Sigmoid colon (tissue), 6 donors: ENCODE measurements at regions not wholly inside any gene's neighbourhood (a gene's known extent, or its start where the extent isn't known, plus 50 kb on each side); places are given as distances from the start of the nearest gene placed in this dataset.

Source experiments
- DNase-seq: peaks from one replicate; pipeline ENCODE4 v3.0.0-alpha.2; 2019
- H3K27ac ChIP-seq, 4 donors: fragments of 200-600 bp; sonication (generic); one replicate each; pipeline ENCODE4 v1.5.1; 2016 to 2019; ENCODE audit warnings: mild to moderate bottlenecking in 1 of 4
- H3K27me3 ChIP-seq, 3 donors: fragments of 200-600 bp; sonication (generic); one replicate each; pipeline ENCODE4 v1.5.1; 2019; ENCODE audit warnings: mild to moderate bottlenecking in 1 of 3
- H3K36me3 ChIP-seq, 4 donors: fragments of 200-600 bp; sonication (generic); one replicate each; pipeline ENCODE4 v1.5.1; 2016 to 2019
- H3K4me1 ChIP-seq, 4 donors: fragments of 200-600 bp; sonication (generic); one replicate each; pipeline ENCODE4 v1.5.1; 2017 to 2019
- H3K4me3 ChIP-seq, 4 donors: fragments of 200-600 bp; sonication (generic); one replicate each; pipeline ENCODE4 v1.5.1; 2017 to 2019; ENCODE audit warnings: mild to moderate bottlenecking in 2 of 4, moderate library complexity in 1 of 4
- H3K9me3 ChIP-seq, 4 donors: fragments of 200-600 bp in 3 of 4; sonication (generic) in 3 of 4; one replicate each; pipeline versions ENCODE4 v1.5.1 to v1.6.1; 2013 to 2019
- CTCF ChIP-seq, 4 experiments: fragments of 450-650 bp in 3 of 4; fragments of 200-600 bp in 1 of 4; IDR thresholded peaks; one replicate each; pipeline ENCODE4 v1.5.1; 2016 to 2019; ENCODE audit warnings: antibody characterized with exemption in 4 of 4, mild to moderate bottlenecking in 3 of 4, moderate library complexity in 2 of 4
- EP300 ChIP-seq, 4 donors: sonication (generic); formaldehyde crosslinking; IDR thresholded peaks; one replicate each; pipeline ENCODE4 v1.6.1; 2017; ENCODE audit warnings: antibody characterized with exemption in 4 of 4
- POLR2A ChIP-seq, 2 donors: fragments of 450-650 bp; IDR thresholded peaks; one replicate each; pipeline ENCODE4 v1.6.1; 2016; ENCODE audit warnings: antibody characterized with exemption in 2 of 2, mild to moderate bottlenecking in 2 of 2, moderate library complexity in 2 of 2
- POLR2AphosphoS5 ChIP-seq, 4 donors: sonication (generic); formaldehyde crosslinking; IDR thresholded peaks; one replicate each; pipeline ENCODE4 v1.6.1; 2017; ENCODE audit warnings: antibody characterized with exemption in 4 of 4
- WGBS, 2 donors: extraction: QIAGEN DNeasy Blood & Tissue Kit; methylation state at CpG; one replicate each; pipeline ENCODE4 v1.1.7; 2013; 5-methylcytosine and 5-hydroxymethylcytosine counted together
- intact Hi-C: fragments of 100-400 bp; cut with DNase I; formaldehyde crosslinking; loops from one replicate; pipeline ENCODE4 v1.15.1; 2023
- donor health status: healthy with polysubstance abuse.
- donor health status: healthy.

- 62 to 74% methylated on average over 5 of the region's 5 CpGs for WGBS, 2 donors
- Histone ChIP-seq H3K27me3 (peaks cover 3 to 96% (median 22%) of the 10 kb centered on the region in 3 donors), H3K36me3 (no peaks in the 10 kb centered on the region), H3K4me1 (no peaks in the 10 kb centered on the region), H3K4me3 (no peak overlapping the region), H3K9me3 (no peaks in the 10 kb centered on the region), H3K27ac (no peak overlapping the region)
- intact Hi-C loops: no loop called here
- TF ChIP-seq POLR2A (IDR thresholded peaks at IDR 0.05) (no peak), EP300 (IDR thresholded peaks at IDR 0.05) (no peak), CTCF (IDR thresholded peaks at IDR 0.05) (no peak), POLR2AphosphoS5 (IDR thresholded peaks at IDR 0.05) (no peak)
- no peak for DNase-seq
Measured at GRCh38 chr13:99908140-99908803, 63.3 kb downstream of the ZIC5 start.

- Histone ChIP-seq H3K4me1 (no peaks in the 10 kb centered on the region), H3K9me3 (no peaks in the 10 kb centered on the region), H3K36me3 (no peaks in the 10 kb centered on the region), H3K4me3 (no peak overlapping the region), H3K27ac (no peak overlapping the region), H3K27me3 (peaks cover 3 to 92% (median 22%) of the 10 kb centered on the region in 3 donors)
- TF ChIP-seq CTCF (IDR thresholded peaks at IDR 0.05) (no peak), EP300 (IDR thresholded peaks at IDR 0.05) (no peak), POLR2AphosphoS5 (IDR thresholded peaks at IDR 0.05) (no peak), POLR2A (IDR thresholded peaks at IDR 0.05) (no peak)
- no peak for DNase-seq
- intact Hi-C loops: no loop called here
- WGBS, 2 donors: 87 to 91% methylated on average over 7 of the region's 7 CpGs
Measured at GRCh38 chr13:99907627-99908026, 63.9 kb downstream of the ZIC5 start.

- H3K27ac ChIP-seq: no peak overlapping the region
- no peaks in the 10 kb centered on the region for H3K36me3 ChIP-seq
- intact Hi-C loops: no loop called here
- 90 to 97% methylated on average over 2 of the region's 2 CpGs for WGBS, 2 donors
- no peak for DNase-seq
- no peak for TF ChIP-seq CTCF (IDR thresholded peaks at IDR 0.05)
- TF ChIP-seq POLR2A (IDR thresholded peaks at IDR 0.05): no peak
- TF ChIP-seq POLR2AphosphoS5 (IDR thresholded peaks at IDR 0.05): no peak
- TF ChIP-seq EP300 (IDR thresholded peaks at IDR 0.05): no peak
- H3K4me1 ChIP-seq: no peaks in the 10 kb centered on the region
- no peak overlapping the region for H3K4me3 ChIP-seq
- H3K9me3 ChIP-seq: no peaks in the 10 kb centered on the region
- H3K27me3 ChIP-seq: peaks cover 3 to 86% (median 22%) of the 10 kb centered on the region in 3 donors
Measured at GRCh38 chr13:99907038-99907437, 64.5 kb downstream of the ZIC5 start.

GRCh38 chr13:99905814-99906213 lies 65.8 kb downstream of the ZIC5 start:
- H3K27me3 ChIP-seq: peaks cover 3 to 83% (median 22%) of the 10 kb centered on the region in 3 donors
- intact Hi-C loops: no loop called here
- WGBS, 2 donors: 90 to 93% methylated on average over 4 of the region's 4 CpGs
- no peak for DNase-seq
- H3K9me3 ChIP-seq: no peaks in the 10 kb centered on the region
- H3K4me3 ChIP-seq: no peak overlapping the region
- no peaks in the 10 kb centered on the region for H3K4me1 ChIP-seq
- no peak for TF ChIP-seq EP300 (IDR thresholded peaks at IDR 0.05)
- H3K27ac ChIP-seq: no peak overlapping the region
- no peaks in the 10 kb centered on the region for H3K36me3 ChIP-seq

GRCh38 chr13:99905224-99905623 lies 66.3 kb downstream of the ZIC5 start:
- no peaks in the 10 kb centered on the region for H3K9me3 ChIP-seq
- no peaks in the 10 kb centered on the region for H3K4me1 ChIP-seq
- no peak overlapping the region for H3K27ac ChIP-seq
- TF ChIP-seq POLR2AphosphoS5 (IDR thresholded peaks at IDR 0.05) (no peak), POLR2A (IDR thresholded peaks at IDR 0.05) (no peak), EP300 (IDR thresholded peaks at IDR 0.05) (no peak), CTCF (IDR thresholded peaks at IDR 0.05) (no peak)
- peaks cover 3 to 83% (median 22%) of the 10 kb centered on the region in 3 donors for H3K27me3 ChIP-seq
- no peaks in the 10 kb centered on the region for H3K36me3 ChIP-seq
- intact Hi-C loops: no loop called here
- DNase-seq: no peak
- 82 to 87% methylated on average over 5 of the region's 5 CpGs for WGBS, 2 donors
- H3K4me3 ChIP-seq: no peak overlapping the region
